DMS153 (cell line): ENCODE measurements at regions not wholly inside any gene's neighbourhood (a gene's known extent, or its start where the extent isn't known, plus 50 kb on each side); places are given as distances from the start of the nearest gene placed in this dataset.
"Not testable (repeated sequence)": the region's sequence is repeated elsewhere in the genome, so short reads cannot be mapped to it uniquely, and the experiment has no call there.

Experiments used
- DNase-seq: peaks from one replicate; lab custom pipeline; 2025; lab: John Stamatoyannopoulos, UW

GRCh38 chr11:87971354-87971753 lies 203.9 kb downstream of the RAB38 start:
- peak; percentile 47 for DNase-seq

GRCh38 chr11:87970762-87971161 lies 204.5 kb downstream of the RAB38 start:
- no peak for DNase-seq

GRCh38 chr11:87967459-87967858 lies 207.8 kb downstream of the RAB38 start:
- no peak for DNase-seq

- DNase-seq, result no peak
These were observed 208.5 kb downstream of the RAB38 start for GRCh38 chr11:87966694-87967093.

GRCh38 chr11:87966216-87966615 lies 209.0 kb downstream of the RAB38 start:
- no peak for DNase-seq

- no peak for DNase-seq
These were observed 213.6 kb downstream of the RAB38 start for GRCh38 chr11:87961606-87962005.

- no peak for DNase-seq
These were observed 217.3 kb downstream of the RAB38 start for GRCh38 chr11:87957961-87958360.

GRCh38 chr11:87954476-87954875 lies 220.8 kb downstream of the RAB38 start:
- DNase-seq, result no peak

GRCh38 chr11:87942786-87943185 lies 232.5 kb downstream of the RAB38 start:
- no peak for DNase-seq

- DNase-seq, result no peak
These were observed 241.1 kb downstream of the RAB38 start for GRCh38 chr11:87934182-87934581.

- DNase-seq, result no peak
These were observed 248.8 kb downstream of the RAB38 start for GRCh38 chr11:87926250-87926970.

GRCh38 chr11:87924125-87924524 lies 251.1 kb downstream of the RAB38 start:
- no peak for DNase-seq

- DNase-seq, result no peak
These were observed 258.1 kb downstream of the RAB38 start for GRCh38 chr11:87917111-87917510.

- DNase-seq, result no peak
These were observed 266.1 kb downstream of the RAB38 start for GRCh38 chr11:87909178-87909577.

GRCh38 chr11:87908086-87908485 lies 267.2 kb downstream of the RAB38 start:
- no peak for DNase-seq

- DNase-seq, result no peak
These were observed 271.9 kb downstream of the RAB38 start for GRCh38 chr11:87903345-87903744.

- no peak for DNase-seq
These were observed 273.9 kb downstream of the RAB38 start for GRCh38 chr11:87901341-87901740.

GRCh38 chr11:87897921-87898320 lies 277.3 kb downstream of the RAB38 start:
- DNase-seq, result no peak

- no peak for DNase-seq
These were observed 278.2 kb downstream of the RAB38 start for GRCh38 chr11:87897071-87897470.

GRCh38 chr11:87894961-87895360 lies 280.3 kb downstream of the RAB38 start:
- no peak for DNase-seq

GRCh38 chr11:87892291-87892690 lies 283.0 kb downstream of the RAB38 start:
- no peak for DNase-seq

GRCh38 chr11:87889126-87889525 lies 286.1 kb downstream of the RAB38 start:
- no peak for DNase-seq

GRCh38 chr11:87885084-87885483 lies 290.2 kb downstream of the RAB38 start:
- DNase-seq, result not testable (repeated sequence)

- DNase-seq, result no peak
These were observed 296.1 kb downstream of the RAB38 start for GRCh38 chr11:87879118-87879517.
